Erythroblast (primary cell): ENCODE measurements at regions not wholly inside any gene's neighbourhood (a gene's known extent, or its start where the extent isn't known, plus 50 kb on each side); places are given as distances from the start of the nearest gene placed in this dataset.

Source experiments
- DNase-seq, 2 experiments: peaks; one replicate each; lab custom pipeline; 2025; lab: John Stamatoyannopoulos, UW
- GATA1 ChIP-seq: IDR thresholded peaks from 2 replicates; pipeline ENCODE4 v1.6.1; 2011; ENCODE audit warnings: low read depth, mild to moderate bottlenecking, control low read depth, low read length, moderate library complexity
- POLR2A ChIP-seq: IDR thresholded peaks from 2 replicates; pipeline ENCODE4 v1.6.1; 2011; ENCODE audit warnings: mild to moderate bottlenecking, low read length

GRCh38 chr2:155273323-155273722 is 574.8 kb downstream of the KCNJ3 start:
- TF ChIP-seq GATA1, result no peak
- no peak for TF ChIP-seq POLR2A

DNA sequence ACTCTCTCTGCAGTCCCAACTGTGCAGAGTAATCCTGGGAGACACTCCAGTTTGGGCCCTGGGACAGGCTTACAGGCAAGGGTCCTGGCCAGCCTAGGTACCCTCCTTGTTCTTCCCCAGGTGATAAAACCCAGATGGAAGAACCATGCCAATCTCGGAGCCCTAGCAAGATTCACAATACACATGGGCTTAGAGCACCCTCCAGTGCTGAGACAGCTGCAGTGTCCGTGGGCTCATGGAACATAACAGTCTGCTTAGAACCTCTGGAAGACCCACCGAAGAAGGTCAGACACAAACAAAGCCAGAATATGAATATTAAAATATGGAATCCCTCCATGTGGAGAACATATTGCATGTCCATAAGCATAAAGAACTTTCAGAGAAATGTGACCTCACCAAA is 568.1 kb downstream of the KCNJ3 start:
- TF ChIP-seq POLR2A (no peak), GATA1 (no peak)
- DNase-seq, result peak in 1 of 2 experiments; percentile 2

More at GRCh38 chr2:155273323-155273722, 574.8 kb downstream of the KCNJ3 start:
- DNase-seq, result no peak

DNA sequence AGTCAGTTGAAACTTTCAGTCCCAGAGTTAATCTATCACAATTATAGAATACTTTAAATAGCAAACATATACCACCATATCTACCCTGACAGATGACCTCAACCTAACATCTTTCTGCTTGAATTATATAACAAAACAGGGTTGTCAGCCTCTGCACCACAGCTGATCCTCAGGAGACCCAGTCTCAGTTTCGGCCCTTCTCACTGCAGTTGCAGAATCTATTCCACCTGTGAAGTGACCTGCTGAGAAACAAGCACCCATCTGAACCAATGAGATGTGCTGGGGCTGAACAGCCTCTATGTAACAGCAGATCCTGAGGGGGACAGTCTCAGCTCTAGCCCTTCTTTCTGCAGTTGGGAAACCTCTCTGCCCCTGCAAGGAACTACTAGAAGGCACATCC is 567.6 kb downstream of the KCNJ3 start:
- no peak for TF ChIP-seq POLR2A
- TF ChIP-seq GATA1, result no peak
- no peak for DNase-seq

DNA sequence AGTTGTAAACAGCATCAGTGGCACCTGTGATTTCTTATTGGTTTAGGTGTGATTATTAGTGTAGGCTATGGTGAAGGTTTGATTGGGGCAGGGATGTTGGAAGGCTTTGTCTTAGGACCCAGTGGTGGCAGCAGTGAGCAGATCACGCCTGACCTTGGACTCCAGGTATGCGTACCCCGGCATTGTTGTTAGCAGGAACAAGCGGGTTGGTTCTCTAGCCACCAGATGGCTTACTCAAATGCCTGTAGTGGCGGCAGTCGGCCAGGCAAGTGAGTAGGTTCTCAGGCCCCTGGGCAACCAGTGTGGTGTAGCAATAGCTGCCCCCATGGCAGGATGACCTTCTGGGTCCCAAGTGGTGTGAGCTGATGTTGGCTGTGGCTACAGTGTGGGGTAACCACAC is 558.3 kb downstream of the KCNJ3 start:
- no peak for TF ChIP-seq GATA1
- TF ChIP-seq POLR2A, result no peak
- no peak for DNase-seq

GRCh38 chr2:155250800-155251199 is 552.3 kb downstream of the KCNJ3 start:
- TF ChIP-seq GATA1 (no peak), POLR2A (no peak)
- DNase-seq, result no peak

DNA sequence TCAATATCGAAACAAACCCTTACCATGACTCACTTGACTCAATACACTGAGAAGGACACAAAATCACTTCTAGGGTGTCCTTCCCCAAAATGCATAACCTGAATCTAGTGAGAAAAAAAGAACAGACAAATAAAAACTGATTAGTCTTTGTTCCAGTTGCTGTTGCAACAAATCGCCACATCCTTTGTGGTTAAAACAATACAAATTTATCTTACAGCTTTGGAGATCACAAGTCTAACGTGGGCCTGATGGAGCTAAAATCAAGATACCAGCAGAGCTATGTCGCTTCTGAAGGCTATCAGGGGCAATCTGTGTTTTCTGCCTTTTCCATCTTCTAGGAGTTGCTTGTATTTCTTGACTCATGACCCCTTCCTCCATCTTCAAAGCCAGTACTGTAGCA is 541.7 kb downstream of the KCNJ3 start:
- no peak for TF ChIP-seq GATA1
- no peak for TF ChIP-seq POLR2A
- DNase-seq, result no peak

- TF ChIP-seq POLR2A (no peak), GATA1 (no peak)
- DNase-seq, result no peak
Observed at GRCh38 chr2:155235710-155236109, 537.2 kb downstream of the KCNJ3 start.

- peak; percentile 0 to 1 for DNase-seq
- no peak for TF ChIP-seq GATA1
- TF ChIP-seq POLR2A, result no peak
Observed at GRCh38 chr2:155223781-155224406, 525.4 kb downstream of the KCNJ3 start.

DNA sequence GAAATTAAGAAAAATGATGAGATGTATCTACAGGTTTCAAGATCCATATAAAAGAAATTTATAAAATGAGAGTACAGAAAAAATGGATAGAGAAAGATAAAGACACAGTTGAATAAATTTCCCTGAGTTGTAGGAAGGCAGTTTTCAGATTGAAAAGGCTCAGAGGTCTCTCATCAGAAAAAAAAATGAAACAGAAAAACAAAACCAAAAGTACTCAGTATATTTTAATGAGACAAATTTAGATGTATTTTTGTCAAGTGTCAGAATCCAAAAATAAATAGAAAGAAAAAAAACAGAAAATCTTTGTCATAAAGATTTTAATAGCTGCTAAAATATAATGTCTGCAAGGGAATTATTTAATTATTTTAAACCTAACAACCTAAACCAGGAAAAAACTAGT is 520.5 kb downstream of the KCNJ3 start:
- DNase-seq, result no peak
- TF ChIP-seq GATA1, result no peak
- no peak for TF ChIP-seq POLR2A

GRCh38 chr2:155218292-155218924 is 519.9 kb downstream of the KCNJ3 start:
- no peak for DNase-seq
- TF ChIP-seq POLR2A (no peak), GATA1 (no peak)

DNA sequence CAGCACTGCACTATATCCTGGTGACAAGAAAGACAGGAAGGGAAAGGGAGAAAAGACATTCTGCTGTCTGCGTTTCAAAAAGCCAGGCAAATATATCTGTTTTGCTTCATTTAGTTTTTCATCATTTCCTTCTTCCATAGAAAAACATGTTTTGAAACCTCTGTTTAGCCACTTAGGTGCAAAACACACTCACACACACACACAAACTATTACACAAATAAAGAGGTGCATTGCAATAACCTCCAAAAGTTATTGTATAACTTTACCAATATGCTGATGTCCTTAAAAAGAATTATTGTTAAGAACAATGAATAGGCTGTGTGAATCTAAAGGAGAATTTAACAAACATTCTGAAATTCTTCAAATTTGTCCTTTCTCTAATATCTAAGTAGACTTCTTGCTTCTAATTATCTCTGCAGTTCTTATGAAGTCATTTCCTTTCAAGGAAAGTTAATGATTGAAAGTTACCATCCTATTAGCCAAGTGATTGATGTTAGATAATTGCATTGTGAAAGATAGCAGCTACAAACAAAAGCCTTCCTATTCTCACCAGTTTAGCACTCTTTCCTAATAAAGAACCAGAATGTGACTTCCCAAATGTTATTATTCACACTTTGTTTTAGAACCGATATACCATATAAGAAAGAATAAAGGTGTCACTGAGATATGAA is 516.7 kb downstream of the KCNJ3 start:
- TF ChIP-seq GATA1 (no peak), POLR2A (no peak)
- no peak for DNase-seq

GRCh38 chr2:155209696-155210450 is 511.4 kb downstream of the KCNJ3 start:
- TF ChIP-seq GATA1 (no peak), POLR2A (no peak)
- no peak for DNase-seq

DNA sequence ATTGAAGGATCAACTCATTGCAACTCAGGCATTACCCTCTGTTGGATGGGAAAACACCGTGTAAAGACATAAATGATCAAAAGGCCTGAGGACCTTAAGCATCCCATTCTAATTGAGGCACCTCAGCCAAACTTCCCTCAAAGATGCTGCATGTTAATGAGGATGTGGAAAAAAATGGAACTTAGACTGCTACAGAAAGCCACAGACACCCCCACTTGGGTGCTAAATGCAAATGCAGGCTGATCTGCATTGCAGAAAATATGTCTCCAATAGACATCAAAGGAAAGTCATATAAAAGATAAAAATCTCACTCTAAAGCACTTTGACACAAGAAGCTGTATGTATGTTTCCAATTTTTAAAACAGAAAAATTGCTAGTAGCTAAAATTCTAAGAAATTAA is 504.7 kb downstream of the KCNJ3 start:
- no peak for DNase-seq
- no peak for TF ChIP-seq POLR2A
- TF ChIP-seq GATA1, result no peak

GRCh38 chr2:155200753-155201152 is 502.3 kb downstream of the KCNJ3 start:
- no peak for DNase-seq
- no peak for TF ChIP-seq GATA1
- no peak for TF ChIP-seq POLR2A

DNA sequence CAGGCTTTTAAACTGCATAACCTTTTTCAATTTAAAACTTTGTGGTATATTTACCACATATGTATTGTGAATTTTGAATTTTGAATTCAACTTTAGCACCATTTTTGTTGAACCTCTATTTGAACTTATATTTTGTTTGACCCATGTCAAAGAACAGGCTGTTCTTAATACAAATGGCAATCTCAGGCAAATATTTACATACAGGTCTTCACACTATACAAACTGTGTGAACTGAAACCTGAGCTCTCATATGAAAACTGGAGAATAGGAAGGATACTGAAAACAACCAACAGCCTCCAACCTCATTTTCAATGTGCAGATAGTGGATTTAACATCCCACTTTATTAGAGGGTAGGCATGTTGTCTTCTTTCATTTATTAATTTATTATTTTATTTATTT is 491.8 kb downstream of the KCNJ3 start:
- DNase-seq, result no peak
- no peak for TF ChIP-seq GATA1
- TF ChIP-seq POLR2A, result no peak
